ENCODE measurements at regions not wholly inside any gene's neighbourhood (a gene's known extent, or its start where the extent isn't known, plus 50 kb on each side); places are given as distances from the start of the nearest gene placed in this dataset.
A peak's percentile ranks its signal among the peaks of the same experiment; 100 is the strongest.
"Not testable (repeated sequence)": the region's sequence is repeated elsewhere in the genome, so short reads cannot be mapped to it uniquely, and the experiment has no call there.

- TF ChIP-seq POLR2A (IDR thresholded peaks at IDR 0.05; ENCODE audit: low read length) (no peak), GATA1 (IDR thresholded peaks at IDR 0.05; ENCODE audit: low read depth, low read length) (no peak)
Observed at GRCh38 chr18:34322365-34323289, 97.9 kb upstream of the NOL4 start.

DNA sequence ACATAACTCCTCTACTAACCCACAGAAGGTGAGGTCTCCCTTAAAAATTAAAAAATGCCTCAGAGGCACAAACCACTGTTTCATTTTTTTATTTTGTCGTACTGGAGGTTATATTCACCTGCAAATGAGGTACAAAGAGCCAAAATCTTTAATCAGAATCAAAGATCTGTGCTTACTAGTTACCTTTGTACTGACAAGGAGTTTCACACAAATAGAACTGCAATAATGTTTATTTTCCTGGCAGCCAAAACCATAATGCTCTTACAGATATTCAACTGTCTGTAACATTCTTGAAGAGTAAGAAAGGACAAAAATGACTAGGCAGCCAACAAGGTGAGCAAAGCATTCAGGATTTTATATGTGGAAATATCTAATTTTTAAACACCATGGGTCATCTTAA, 105.1 kb upstream of the NOL4 start:
- no peak for DNase-seq
- TF ChIP-seq POLR2A (IDR thresholded peaks at IDR 0.05; ENCODE audit: low read length): no peak
- TF ChIP-seq GATA1 (IDR thresholded peaks at IDR 0.05; ENCODE audit: low read depth, low read length): no peak

More at GRCh38 chr18:34322365-34323289, 97.9 kb upstream of the NOL4 start:
- DNase-seq: peak; percentile 55 to 68

GRCh38 chr18:34330308-34330707, 105.6 kb upstream of the NOL4 start:
- TF ChIP-seq POLR2A (IDR thresholded peaks at IDR 0.05; ENCODE audit: low read length) (no peak), GATA1 (IDR thresholded peaks at IDR 0.05; ENCODE audit: low read depth, low read length) (no peak)
- DNase-seq: no peak

DNA sequence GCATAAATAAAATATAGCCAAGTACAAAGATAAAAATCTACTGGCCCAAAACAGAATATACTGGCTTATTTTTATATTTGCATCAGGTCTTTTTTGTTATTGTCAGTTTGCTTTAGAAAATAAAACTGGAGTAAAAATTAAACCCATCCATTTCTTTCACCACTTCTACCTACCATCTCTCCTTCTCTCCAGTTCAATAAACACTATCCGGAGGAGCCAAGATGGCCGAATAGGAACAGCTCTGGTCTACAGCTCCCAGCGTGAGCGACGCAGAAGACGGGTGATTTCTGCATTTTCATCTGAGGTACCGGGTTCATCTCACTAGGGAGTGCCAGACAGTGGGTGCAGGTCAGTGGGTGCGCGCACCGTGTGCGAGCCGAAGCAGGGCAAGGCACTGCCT, 106.2 kb upstream of the NOL4 start:
- DNase-seq: not testable (repeated sequence)

GRCh38 chr18:34331343-34331742, 106.6 kb upstream of the NOL4 start:
- not testable (repeated sequence) for DNase-seq

GRCh38 chr18:34339155-34339554, 114.4 kb upstream of the NOL4 start:
- no peak for DNase-seq
- TF ChIP-seq POLR2A (IDR thresholded peaks at IDR 0.05; ENCODE audit: low read length) (no peak), GATA1 (IDR thresholded peaks at IDR 0.05; ENCODE audit: low read depth, low read length) (no peak)

- TF ChIP-seq POLR2A (IDR thresholded peaks at IDR 0.05; ENCODE audit: low read length): no peak
- no peak for TF ChIP-seq GATA1 (IDR thresholded peaks at IDR 0.05; ENCODE audit: low read depth, low read length)
- no peak for DNase-seq
Observed at GRCh38 chr18:34342960-34343359, 118.2 kb upstream of the NOL4 start.

- no peak for DNase-seq
- TF ChIP-seq POLR2A (IDR thresholded peaks at IDR 0.05; ENCODE audit: low read length) (no peak), GATA1 (IDR thresholded peaks at IDR 0.05; ENCODE audit: low read depth, low read length) (no peak)
Observed at GRCh38 chr18:34345738-34346137, 121.0 kb upstream of the NOL4 start.

- DNase-seq: no peak
- TF ChIP-seq GATA1 (IDR thresholded peaks at IDR 0.05; ENCODE audit: low read depth, low read length) (no peak), POLR2A (IDR thresholded peaks at IDR 0.05; ENCODE audit: low read length) (no peak)
Observed at GRCh38 chr18:34350778-34351177, 126.1 kb upstream of the NOL4 start.

- TF ChIP-seq POLR2A (IDR thresholded peaks at IDR 0.05; ENCODE audit: low read length): no peak
- no peak for TF ChIP-seq GATA1 (IDR thresholded peaks at IDR 0.05; ENCODE audit: low read depth, low read length)
- DNase-seq: no peak
Observed at GRCh38 chr18:34352385-34353163, 127.9 kb upstream of the NOL4 start.

- TF ChIP-seq POLR2A (IDR thresholded peaks at IDR 0.05; ENCODE audit: low read length) (no peak), GATA1 (IDR thresholded peaks at IDR 0.05; ENCODE audit: low read depth, low read length) (no peak)
Observed at GRCh38 chr18:34354351-34354750, 129.6 kb upstream of the NOL4 start.

GRCh38 chr18:34357944-34358580, 133.3 kb upstream of the NOL4 start:
- DNase-seq: no peak
- TF ChIP-seq GATA1 (IDR thresholded peaks at IDR 0.05; ENCODE audit: low read depth, low read length) (no peak), POLR2A (IDR thresholded peaks at IDR 0.05; ENCODE audit: low read length) (no peak)

More at GRCh38 chr18:34354351-34354750, 129.6 kb upstream of the NOL4 start:
- DNase-seq: no peak

DNA sequence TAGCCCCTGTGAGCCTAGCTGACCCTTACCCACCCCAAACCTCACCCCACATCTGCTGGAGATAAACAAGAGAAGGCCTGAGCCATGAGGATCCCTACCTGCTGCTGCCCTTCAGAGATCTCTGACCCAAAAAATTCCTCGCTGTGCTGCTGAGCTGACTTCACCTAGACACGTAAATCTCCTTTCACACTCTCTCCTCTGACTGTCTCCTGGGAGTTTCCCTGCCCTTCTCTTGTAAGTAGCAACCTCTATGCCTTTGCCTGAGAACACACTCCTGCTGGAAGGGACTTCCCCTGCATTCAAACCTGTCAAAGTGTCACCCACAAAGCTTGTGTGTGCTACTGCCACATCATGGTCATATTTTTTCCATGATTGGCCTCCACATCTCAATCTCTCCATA, 134.2 kb upstream of the NOL4 start:
- DNase-seq: no peak
- TF ChIP-seq GATA1 (IDR thresholded peaks at IDR 0.05; ENCODE audit: low read depth, low read length): no peak
- TF ChIP-seq POLR2A (IDR thresholded peaks at IDR 0.05; ENCODE audit: low read length): no peak

GRCh38 chr18:34364699-34365098, 140.0 kb upstream of the NOL4 start:
- no peak for DNase-seq
- TF ChIP-seq POLR2A (IDR thresholded peaks at IDR 0.05; ENCODE audit: low read length): no peak
- no peak for TF ChIP-seq GATA1 (IDR thresholded peaks at IDR 0.05; ENCODE audit: low read depth, low read length)

All from erythroblast (primary cell).